H9 (cell line): ENCODE measurements at regions not wholly inside any gene's neighbourhood (a gene's known extent, or its start where the extent isn't known, plus 50 kb on each side); places are given as distances from the start of the nearest gene placed in this dataset.

Experiments used
- DNase-seq: peaks from one replicate; pipeline ENCODE4 v3.0.0-alpha.2; 2017
- H2AFZ ChIP-seq: one replicate; pipeline ENCODE4 v1.6.1; 2013; ENCODE audit warnings: mild to moderate bottlenecking, low read length, control low read depth, moderate library complexity
- H2AK5ac ChIP-seq: 2 replicates; pipeline ENCODE4 v1.6.1; 2013; ENCODE audit warnings: low read length, control low read depth, mixed read lengths; ENCODE audit not compliant: insufficient read length
- H2BK120ac ChIP-seq: one replicate; pipeline ENCODE4 v1.6.1; 2013; ENCODE audit warnings: low read depth, mild to moderate bottlenecking, low read length, control low read depth, inconsistent platforms; ENCODE audit not compliant: poor library complexity, severe bottlenecking
- H2BK12ac ChIP-seq: 2 replicates; pipeline ENCODE4 v1.6.1; 2013; ENCODE audit warnings: low read length, control low read depth, mixed read lengths, low read depth; ENCODE audit not compliant: insufficient read length
- H2BK15ac ChIP-seq: 2 replicates; pipeline ENCODE4 v1.6.1; 2013; ENCODE audit warnings: low read depth, low read length, control low read depth
- H2BK20ac ChIP-seq: one replicate; pipeline ENCODE4 v1.6.1; 2013; ENCODE audit warnings: low read depth, mild to moderate bottlenecking, low read length, control low read depth, inconsistent platforms; ENCODE audit not compliant: poor library complexity, severe bottlenecking
- H2BK5ac ChIP-seq: 2 replicates; pipeline ENCODE4 v1.6.1; 2013; ENCODE audit warnings: low read length, control low read depth, mixed read lengths; ENCODE audit not compliant: insufficient read length
- H3K14ac ChIP-seq: 2 replicates; pipeline ENCODE4 v1.6.1; 2013; ENCODE audit warnings: low read length, control low read depth; ENCODE audit not compliant: insufficient read depth
- H3K18ac ChIP-seq: 2 replicates; pipeline ENCODE4 v1.6.1; 2013; ENCODE audit warnings: low read depth, mild to moderate bottlenecking, mixed read lengths, low read length, control low read depth; ENCODE audit not compliant: insufficient read length
- H3K23ac ChIP-seq: 2 replicates; pipeline ENCODE4 v1.6.1; 2013; ENCODE audit warnings: low read length, control low read depth, mixed read lengths, low read depth; ENCODE audit not compliant: insufficient read length
- H3K23me2 ChIP-seq: 2 replicates; pipeline ENCODE4 v1.6.1; 2013; ENCODE audit warnings: low read depth, mild to moderate bottlenecking, mixed read lengths, low read length, control low read depth; ENCODE audit not compliant: insufficient read length, poor library complexity, severe bottlenecking
- H3K27ac ChIP-seq: 2 replicates; pipeline ENCODE4 v1.5.1; 2013; ENCODE audit warnings: low read length, control low read depth, mixed read lengths, low read depth; ENCODE audit not compliant: insufficient read length
- H3K27me3 ChIP-seq: 2 replicates; pipeline ENCODE4 v1.6.1; 2013; ENCODE audit warnings: low read length, control low read depth, inconsistent platforms; ENCODE audit not compliant: insufficient read depth
- H3K4ac ChIP-seq: 2 replicates; pipeline ENCODE4 v1.6.1; 2013; ENCODE audit warnings: low read depth, mild to moderate bottlenecking, control low read depth, inconsistent platforms, low read length, moderate library complexity
- H3K4me1 ChIP-seq: 2 replicates; pipeline ENCODE4 v1.6.1; 2013; ENCODE audit warnings: low read length, control low read depth, inconsistent platforms; ENCODE audit not compliant: insufficient read depth
- H3K4me2 ChIP-seq: 2 replicates; pipeline ENCODE4 v1.6.1; 2013; ENCODE audit warnings: low read length, control low read depth, mixed read lengths; ENCODE audit not compliant: insufficient read length, insufficient read depth
- H3K56ac ChIP-seq: 2 replicates; pipeline ENCODE4 v1.6.1; 2013; ENCODE audit warnings: low read depth, mild to moderate bottlenecking, mixed read lengths, low read length, control low read depth; ENCODE audit not compliant: insufficient read length
- H3K79me1 ChIP-seq: 2 replicates; pipeline ENCODE4 v1.6.1; 2013; ENCODE audit warnings: low read depth, mild to moderate bottlenecking, moderate library complexity, low read length, control low read depth, inconsistent platforms; ENCODE audit not compliant: insufficient read depth, poor library complexity, severe bottlenecking
- H3K79me2 ChIP-seq: 2 replicates; pipeline ENCODE4 v1.6.1; 2013; ENCODE audit warnings: low read length, control low read depth, inconsistent platforms; ENCODE audit not compliant: insufficient read depth
- H3K9ac ChIP-seq: 2 replicates; pipeline ENCODE4 v1.6.1; 2013; ENCODE audit warnings: low read length, control low read depth, mixed read lengths; ENCODE audit not compliant: insufficient read length; ENCODE audit errors: extremely low read depth
- H3K9me3 ChIP-seq: one replicate; pipeline ENCODE4 v1.6.1; 2013; ENCODE audit warnings: low read depth, low read length, inconsistent platforms; ENCODE audit not compliant: control insufficient read depth
- H3T11ph ChIP-seq: one replicate; pipeline ENCODE4 v1.6.1; 2013; ENCODE audit warnings: mild to moderate bottlenecking, low read length, control low read depth, inconsistent platforms
- H4K20me1 ChIP-seq: one replicate; pipeline ENCODE4 v1.6.1; 2013; ENCODE audit not compliant: control insufficient read depth, insufficient read length, insufficient read depth
- H4K5ac ChIP-seq: 2 replicates; pipeline ENCODE4 v1.6.1; 2013; ENCODE audit warnings: low read depth, mild to moderate bottlenecking, mixed read lengths, low read length, control low read depth; ENCODE audit not compliant: insufficient read length
- H4K8ac ChIP-seq: replicated peaks from 2 replicates; pipeline ENCODE4 v1.6.1; 2013; ENCODE audit warnings: low read length, control low read depth, mixed read lengths, low read depth; ENCODE audit not compliant: insufficient read length
- H4K91ac ChIP-seq: 2 replicates; pipeline ENCODE4 v1.6.1; 2013; ENCODE audit warnings: low read depth, mild to moderate bottlenecking, moderate library complexity, mixed read lengths, low read length, control low read depth; ENCODE audit not compliant: insufficient read length
- H3K27ac Mint-ChIP-seq, 3 experiments: 2 replicates in 2 of 3; 3 replicates in 1 of 3; pipeline ENCODE4 v1.8.0; 2020 to 2021; ENCODE audit warnings: mixed read lengths in 3 of 3, mild to moderate bottlenecking in 1 of 3, moderate library complexity in 1 of 3
- H3K27me3 Mint-ChIP-seq: 2 replicates; pipeline ENCODE4 v1.8.0; 2021; ENCODE audit warnings: low read depth, mild to moderate bottlenecking, moderate library complexity, mixed read lengths
- H3K36me3 Mint-ChIP-seq, 3 experiments: 2 replicates in 2 of 3; 3 replicates in 1 of 3; pipeline ENCODE4 v1.8.0; 2020 to 2021; ENCODE audit warnings: low read depth in 3 of 3, mixed read lengths in 3 of 3; ENCODE audit not compliant: insufficient read depth in 1 of 3
- H3K4me1 Mint-ChIP-seq, 2 experiments: 2 replicates each; pipeline ENCODE4 v1.8.0; 2020; ENCODE audit warnings: mixed read lengths in 2 of 2
- H3K4me3 Mint-ChIP-seq, 2 experiments: 2 replicates in 1 of 2; 3 replicates in 1 of 2; pipeline ENCODE4 v1.8.0; 2020 to 2021; ENCODE audit warnings: mild to moderate bottlenecking in 2 of 2, mixed read lengths in 2 of 2, moderate library complexity in 1 of 2
- H3K9me3 Mint-ChIP-seq, 2 experiments: 2 replicates in 1 of 2; 3 replicates in 1 of 2; pipeline ENCODE4 v1.8.0; 2020; ENCODE audit warnings: mild to moderate bottlenecking in 2 of 2, mixed read lengths in 2 of 2, moderate library complexity in 1 of 2
- CTCF ChIP-seq: fragments of 200-600 bp; sonication (generic); conservative IDR thresholded peaks from 3 replicates; pipeline ENCODE4 v1.8.0; 2021; ENCODE audit warnings: antibody characterized with exemption, mild to moderate bottlenecking

GRCh38 chr7:15834446-15834845 is 148.0 kb upstream of the MEOX2 start:
- Mint-ChIP-seq H3K4me1 (peaks cover 15 to 29% of the 10 kb centered on the region in 2 experiments), H3K4me3 (no peak overlapping the region), H3K27me3 (no peaks in the 10 kb centered on the region), H3K36me3 (no peaks in the 10 kb centered on the region), H3K9me3 (no peaks in the 10 kb centered on the region), H3K27ac (no peak overlapping the region)
- Histone ChIP-seq H2BK120ac (no peak overlapping the region), H3K23ac (no peak overlapping the region), H2BK15ac (no peak overlapping the region), H3K4ac (no peak overlapping the region), H2BK12ac (no peak overlapping the region), H4K5ac (no peak overlapping the region), H3T11ph (no peak overlapping the region), H4K8ac (no peak overlapping the region), H2AFZ (no peak overlapping the region), H3K4me1 (no peaks in the 10 kb centered on the region), H3K79me2 (no peaks in the 10 kb centered on the region), H3K18ac (no peak overlapping the region), H3K79me1 (no peaks in the 10 kb centered on the region), H2BK5ac (no peak overlapping the region), H3K4me2 (no peak overlapping the region), H2BK20ac (no peak overlapping the region), H3K14ac (no peak overlapping the region), H3K9ac (no peak overlapping the region), H3K23me2 (peaks cover 2% of the 10 kb centered on the region), H4K20me1 (no peaks in the 10 kb centered on the region), H3K56ac (no peak overlapping the region), H2AK5ac (no peak overlapping the region), H4K91ac (no peak overlapping the region), H3K27ac (no peak overlapping the region), H3K27me3 (no peaks in the 10 kb centered on the region), H3K9me3 (no peaks in the 10 kb centered on the region)
- DNase-seq, result no peak
- no peak for TF ChIP-seq CTCF
